Natural killer cell (primary cell): ENCODE measurements at regions not wholly inside any gene's neighbourhood (a gene's known extent, or its start where the extent isn't known, plus 50 kb on each side); places are given as distances from the start of the nearest gene placed in this dataset.
A peak's percentile ranks its signal among the peaks of the same experiment; 100 is the strongest.
"Not testable (repeated sequence)": the region's sequence is repeated elsewhere in the genome, so short reads cannot be mapped to it uniquely, and the experiment has no call there.

ENCODE experiments used
- ATAC-seq, 3 donors: fragments of 150-1000 bp in 2 of 3; fragments of 200-7000 bp in 1 of 3; cut with Tn5 transposase; 1 replicate in 1 of 3; 2 replicates in 2 of 3; pipeline ENCODE4 v1.10.0; 2021; ENCODE audit warnings: mild to moderate bottlenecking in 2 of 3, moderate library complexity in 2 of 3
- DNase-seq, 2 donors: peaks; one replicate each; pipeline versions ENCODE4 v3.0.0 to v3.0.0-alpha.2; 2013 to 2021; ENCODE audit warnings: mixed read lengths in 1 of 2
- H3K27ac ChIP-seq: one replicate; pipeline ENCODE4 v1.5.1; 2013; ENCODE audit warnings: mild to moderate bottlenecking, low read length
- H3K27me3 ChIP-seq: one replicate; pipeline ENCODE4 v1.6.1; 2013; ENCODE audit warnings: low read length; ENCODE audit not compliant: control insufficient read depth, insufficient read depth
- H3K36me3 ChIP-seq: one replicate; pipeline ENCODE4 v1.6.1; 2013; ENCODE audit warnings: low read length; ENCODE audit not compliant: control insufficient read depth, insufficient read depth
- H3K4me1 ChIP-seq: one replicate; pipeline ENCODE4 v1.6.1; 2013; ENCODE audit warnings: low read length; ENCODE audit not compliant: control insufficient read depth, insufficient read depth
- H3K4me3 ChIP-seq: one replicate; pipeline ENCODE4 v1.5.1; 2013; ENCODE audit warnings: low read length
- H3K9me3 ChIP-seq: one replicate; pipeline ENCODE4 v1.6.1; 2013; ENCODE audit warnings: low read length; ENCODE audit not compliant: control insufficient read depth, insufficient read depth
- H3K27ac Mint-ChIP-seq, 2 donors: one replicate each; pipeline ENCODE4 v1.8.0; 2022; ENCODE audit warnings: mild to moderate bottlenecking in 2 of 2, mixed read lengths in 2 of 2, moderate library complexity in 1 of 2
- H3K27me3 Mint-ChIP-seq, 2 donors: one replicate each; pipeline ENCODE4 v1.8.0; 2022; ENCODE audit warnings: low read depth in 2 of 2, mixed read lengths in 2 of 2
- H3K36me3 Mint-ChIP-seq: one replicate; pipeline ENCODE4 v1.8.0; 2022; ENCODE audit warnings: mixed read lengths
- H3K4me1 Mint-ChIP-seq, 2 donors: one replicate each; pipeline ENCODE4 v1.8.0; 2022; ENCODE audit warnings: mixed read lengths in 2 of 2
- H3K4me3 Mint-ChIP-seq: one replicate; pipeline ENCODE4 v1.8.0; 2022; ENCODE audit warnings: mild to moderate bottlenecking, moderate library complexity, mixed read lengths
- H3K9me3 Mint-ChIP-seq, 2 donors: one replicate each; pipeline ENCODE4 v1.8.0; 2022; ENCODE audit warnings: mixed read lengths in 2 of 2
- CTCF ChIP-seq: fragments of 200-600 bp; IDR thresholded peaks from one replicate; pipeline ENCODE4 v1.8.0; 2022; ENCODE audit warnings: antibody characterized with exemption
- WGBS: methylation state at CpG from one replicate; pipeline ENCODE4 v1.1.7; 2013; ENCODE audit warnings: missing lambda C conversion rate; ENCODE audit not compliant: insufficient coverage; 5-methylcytosine and 5-hydroxymethylcytosine counted together
- intact Hi-C: fragments of 100-400 bp; cut with micrococcal nuclease; formaldehyde crosslinking; loops from one replicate; pipeline ENCODE4 v1.14.2; 2022

GRCh38 chr11:33996498-33997454 is 54.8 kb upstream of the CAPRIN1 start:
- peaks cover 11% of the 10 kb centered on the region for H3K27me3 ChIP-seq
- no peak overlapping the region for H3K4me3 ChIP-seq
- H3K9me3 Mint-ChIP-seq = no peaks in the 10 kb centered on the region
- intact Hi-C loops = loop anchor here (1.0 to 5.0 kb wide), 4 partner anchors 56 to 363 kb away; partner anchors contain the start of gene NAT10
- 38% methylated on average over 18 of the region's 25 CpGs for WGBS
- H3K27me3 Mint-ChIP-seq = peaks cover 19 to 22% of the 10 kb centered on the region in 2 donors
- H3K4me1 Mint-ChIP-seq = peaks cover 7 to 10% of the 10 kb centered on the region in 2 donors
- H3K9me3 ChIP-seq = no peaks in the 10 kb centered on the region
- H3K27ac Mint-ChIP-seq = no peak overlapping the region
- no peak overlapping the region for H3K4me3 Mint-ChIP-seq
- H3K36me3 ChIP-seq = no peaks in the 10 kb centered on the region
- no peaks in the 10 kb centered on the region for H3K36me3 Mint-ChIP-seq
- peak; percentile 74 for TF ChIP-seq CTCF
- no peak overlapping the region for H3K27ac ChIP-seq
- H3K4me1 ChIP-seq = peaks cover 5% of the 10 kb centered on the region
- peak; percentile 93 to 100 (median 100) for ATAC-seq
- DNase-seq = peak; percentile 48 to 86

GRCh38 chr11:33994937-33995336 is 56.6 kb upstream of the CAPRIN1 start:
- ATAC-seq (no peak), DNase-seq (no peak)
- Histone ChIP-seq H3K27ac (no peak overlapping the region), H3K9me3 (no peaks in the 10 kb centered on the region), H3K4me1 (peaks cover 5% of the 10 kb centered on the region), H3K27me3 (peaks cover 11% of the 10 kb centered on the region), H3K36me3 (no peaks in the 10 kb centered on the region), H3K4me3 (no peak overlapping the region)
- intact Hi-C loops = loop anchor here (5.0 kb wide), 1 partner anchor 77 kb away; no protein-coding TSS in a partner anchor
- TF ChIP-seq CTCF = no peak
- Mint-ChIP-seq H3K27ac (no peak overlapping the region), H3K27me3 (peaks cover 15 to 22% of the 10 kb centered on the region in 2 donors), H3K36me3 (no peaks in the 10 kb centered on the region), H3K9me3 (no peaks in the 10 kb centered on the region), H3K4me1 (peaks cover 13 to 15% of the 10 kb centered on the region in 2 donors), H3K4me3 (no peak overlapping the region)
- WGBS = 86% methylated on average over 2 of the region's 2 CpGs

- H3K9me3 Mint-ChIP-seq, H3K4me1 Mint-ChIP-seq, H3K27me3 ChIP-seq, H3K27me3 Mint-ChIP-seq, DNase-seq, H3K4me1 ChIP-seq, intact Hi-C loops, H3K36me3 ChIP-seq, ATAC-seq, H3K27ac ChIP-seq, H3K4me3 ChIP-seq, H3K9me3 ChIP-seq, H3K36me3 Mint-ChIP-seq, H3K27ac Mint-ChIP-seq, H3K4me3 Mint-ChIP-seq: not testable (repeated sequence)
- 28% methylated on average over 13 of the region's 13 CpGs for WGBS
Observed at GRCh38 chr11:33991136-33991535, 60.4 kb upstream of the CAPRIN1 start.

GRCh38 chr11:33990131-33990530 is 61.4 kb upstream of the CAPRIN1 start:
- H3K4me3 Mint-ChIP-seq, H3K4me3 ChIP-seq, H3K4me1 Mint-ChIP-seq, H3K4me1 ChIP-seq, intact Hi-C loops, H3K36me3 ChIP-seq, ATAC-seq, H3K27me3 Mint-ChIP-seq, H3K9me3 ChIP-seq, H3K27ac ChIP-seq, H3K9me3 Mint-ChIP-seq, H3K27ac Mint-ChIP-seq, H3K36me3 Mint-ChIP-seq, DNase-seq, H3K27me3 ChIP-seq: not testable (repeated sequence)
- 95% methylated on average over 27 of the region's 32 CpGs for WGBS
